Naive B cell (primary cell): ENCODE measurements at regions not wholly inside any gene's neighbourhood (a gene's known extent, or its start where the extent isn't known, plus 50 kb on each side); places are given as distances from the start of the nearest gene placed in this dataset.

Source experiments
- ATAC-seq, 2 donors: fragments of 150-1000 bp; cut with Tn5 transposase; 2 replicates each; pipeline ENCODE4 v1.10.0; 2021; ENCODE audit warnings: low read depth in 2 of 2, mild to moderate bottlenecking in 2 of 2, moderate library complexity in 2 of 2
- DNase-seq: peaks from one replicate; pipeline ENCODE4 v3.0.0; 2022
- H3K27ac Mint-ChIP-seq, 6 donors: one replicate each; pipeline ENCODE4 v1.8.0; 2020 to 2022; ENCODE audit warnings: mild to moderate bottlenecking in 6 of 6, mixed read lengths in 6 of 6, moderate library complexity in 5 of 6, inconsistent platforms in 2 of 6
- H3K27me3 Mint-ChIP-seq, 3 donors: one replicate each; pipeline ENCODE4 v1.8.0; 2021 to 2022; ENCODE audit warnings: mixed read lengths in 3 of 3, mild to moderate bottlenecking in 1 of 3
- H3K36me3 Mint-ChIP-seq, 2 donors: one replicate each; pipeline ENCODE4 v1.8.0; 2020 to 2022; ENCODE audit warnings: mixed read lengths in 2 of 2, inconsistent platforms in 1 of 2, mild to moderate bottlenecking in 1 of 2
- H3K4me1 Mint-ChIP-seq, 3 donors: one replicate each; pipeline ENCODE4 v1.8.0; 2020 to 2022; ENCODE audit warnings: mixed read lengths in 3 of 3, inconsistent platforms in 1 of 3, mild to moderate bottlenecking in 1 of 3, moderate library complexity in 1 of 3
- H3K4me3 Mint-ChIP-seq, 8 donors: one replicate each; pipeline ENCODE4 v1.8.0; 2020 to 2022; ENCODE audit warnings: mild to moderate bottlenecking in 8 of 8, mixed read lengths in 8 of 8, moderate library complexity in 8 of 8, inconsistent platforms in 2 of 8
- H3K9me3 Mint-ChIP-seq, 7 donors: one replicate each; pipeline ENCODE4 v1.8.0; 2020 to 2022; ENCODE audit warnings: mixed read lengths in 7 of 7, mild to moderate bottlenecking in 5 of 7, inconsistent platforms in 2 of 7, moderate library complexity in 1 of 7

GRCh38 chr6:4671587-4672115 is 104.6 kb upstream of the CDYL start:
- DNase-seq (no peak), ATAC-seq (no peak)
- Mint-ChIP-seq H3K4me3 (no peak overlapping the region), H3K4me1 (no peaks in the 10 kb centered on the region), H3K9me3 (no peaks in the 10 kb centered on the region), H3K36me3 (no peaks in the 10 kb centered on the region), H3K27ac (peak overlapping the region in 1 of 6 donors; percentile 11), H3K27me3 (peaks cover 0 to 28% (median 28%) of the 10 kb centered on the region in 3 donors)

DNA sequence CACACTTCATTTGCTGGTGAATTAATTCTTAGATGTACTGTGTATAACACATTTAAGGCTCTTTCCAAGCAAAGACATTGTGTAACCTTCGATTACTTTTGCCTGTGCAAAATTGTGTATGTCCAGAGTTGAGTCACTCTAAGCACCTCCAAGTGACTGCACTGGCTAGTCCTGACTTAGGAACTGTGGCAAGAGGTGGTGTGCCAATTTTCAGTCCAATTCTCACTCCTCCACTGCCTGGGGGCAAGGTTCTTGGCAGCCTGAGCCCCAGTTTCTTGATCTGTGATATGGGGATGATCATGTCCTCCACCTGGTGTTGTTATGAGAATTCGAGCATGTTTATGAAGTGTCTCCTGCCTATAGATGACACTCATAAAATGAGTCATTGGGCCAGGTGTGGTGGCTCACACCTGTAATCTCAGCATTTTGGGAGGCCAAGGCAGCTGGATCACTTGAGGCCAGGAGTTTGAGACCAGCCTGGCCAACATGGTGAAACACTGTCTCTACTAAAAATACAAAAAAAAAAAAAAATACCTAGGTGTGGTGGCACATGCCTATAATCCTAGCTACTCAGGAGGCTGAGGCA is 105.3 kb upstream of the CDYL start:
- Mint-ChIP-seq H3K27ac (no peak overlapping the region), H3K9me3 (no peaks in the 10 kb centered on the region), H3K36me3 (no peaks in the 10 kb centered on the region), H3K4me1 (no peaks in the 10 kb centered on the region), H3K4me3 (no peak overlapping the region), H3K27me3 (peaks cover 0 to 31% (median 28%) of the 10 kb centered on the region in 3 donors)
- ATAC-seq (no peak), DNase-seq (no peak)

DNA sequence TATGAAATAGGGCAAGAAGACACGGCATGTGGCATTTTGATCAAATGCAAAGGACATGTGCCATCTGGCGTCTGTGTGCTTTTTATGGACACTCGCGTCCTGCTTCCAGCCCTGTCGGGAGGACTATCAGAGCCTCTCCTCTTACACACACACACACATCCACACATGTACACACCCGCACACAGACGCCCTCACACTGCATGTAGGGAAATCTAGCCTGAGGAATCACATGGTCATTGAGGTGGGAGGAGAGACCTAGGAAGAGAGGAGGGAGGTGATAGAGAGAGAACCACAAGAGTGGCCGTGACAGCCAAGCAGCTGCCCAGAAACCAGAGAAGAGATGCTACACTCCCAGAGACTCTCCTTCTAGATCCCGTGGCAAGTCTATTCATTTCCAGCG is 105.9 kb upstream of the CDYL start:
- H3K4me1 Mint-ChIP-seq: no peaks in the 10 kb centered on the region
- no peak overlapping the region for H3K4me3 Mint-ChIP-seq
- no peak overlapping the region for H3K27ac Mint-ChIP-seq
- no peak for ATAC-seq
- H3K9me3 Mint-ChIP-seq: no peaks in the 10 kb centered on the region
- DNase-seq: no peak
- H3K27me3 Mint-ChIP-seq: peaks cover 0 to 35% (median 26%) of the 10 kb centered on the region in 3 donors
- no peaks in the 10 kb centered on the region for H3K36me3 Mint-ChIP-seq

DNA sequence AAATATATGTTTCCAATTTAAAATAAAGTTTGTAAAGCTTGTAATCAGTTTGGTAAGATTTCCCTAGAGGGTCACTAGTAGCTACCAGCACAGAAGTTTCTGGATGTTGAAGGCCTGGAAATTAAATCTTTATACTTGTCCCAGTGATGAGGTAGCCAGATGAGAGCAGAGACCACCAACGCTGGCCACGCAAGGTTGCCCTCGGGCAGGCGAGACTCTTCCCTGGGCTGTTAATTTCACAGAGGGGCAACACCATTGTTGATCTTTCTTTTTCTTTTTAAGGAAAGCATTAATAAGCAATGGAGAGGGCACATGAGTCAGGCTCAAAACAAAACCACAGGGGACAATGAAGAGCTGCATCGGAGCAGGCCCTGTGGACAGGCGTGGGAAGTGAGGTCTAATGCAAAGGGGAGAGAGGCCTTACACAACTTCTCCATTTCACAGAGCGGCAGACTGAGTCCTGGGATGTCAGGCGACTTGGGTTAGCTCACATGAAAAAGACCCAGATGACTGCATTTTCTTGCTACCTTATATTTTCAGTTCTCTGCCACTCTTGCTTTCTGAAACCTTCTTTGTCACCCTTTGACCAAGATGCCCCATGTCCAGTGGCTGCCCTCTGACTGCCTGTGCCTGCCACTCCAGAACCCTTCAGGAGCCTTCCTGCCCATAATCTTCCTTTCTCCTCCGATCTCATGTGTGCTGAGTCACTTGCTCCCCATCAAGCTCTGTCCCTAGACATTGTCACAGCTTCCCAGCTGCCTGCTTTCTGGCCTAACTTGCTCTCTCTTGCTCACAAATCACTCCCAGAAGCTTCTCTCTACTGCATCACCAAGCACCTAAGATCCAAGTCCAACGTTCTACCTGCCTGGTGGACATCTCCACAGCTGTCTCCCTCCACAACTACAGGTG is 107.7 kb upstream of the CDYL start:
- no peaks in the 10 kb centered on the region for H3K4me1 Mint-ChIP-seq
- H3K27ac Mint-ChIP-seq: no peak overlapping the region
- DNase-seq: no peak

DNA sequence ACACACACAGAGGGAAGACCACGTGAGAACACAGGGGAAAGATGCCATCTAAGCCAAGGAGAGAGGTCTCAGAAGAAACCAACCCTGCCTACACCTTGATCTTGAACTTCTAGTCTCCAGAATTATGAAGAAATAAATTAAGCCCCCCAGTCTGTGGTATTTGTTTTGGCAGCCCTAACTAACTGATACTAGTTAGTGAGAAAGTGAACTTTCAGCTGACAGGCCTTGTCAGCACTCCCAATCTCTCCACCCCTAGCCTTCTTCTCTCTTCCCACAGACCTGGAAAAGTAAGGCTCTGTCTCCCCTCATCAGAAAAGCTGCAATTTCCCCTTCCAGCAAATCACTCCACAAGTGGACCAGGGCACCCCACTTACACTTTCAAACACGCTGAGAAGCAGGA is 108.6 kb upstream of the CDYL start:
- Mint-ChIP-seq H3K4me1 (no peaks in the 10 kb centered on the region), H3K27me3 (peaks cover 5 to 40% (median 10%) of the 10 kb centered on the region in 3 donors), H3K27ac (peak overlapping the region in 1 of 6 donors; percentile 36)

More for the DNA sequence above, 107.7 kb upstream of the CDYL start:
- Mint-ChIP-seq H3K9me3 (peaks cover 0 to 3% (median 0%) of the 10 kb centered on the region in 7 donors), H3K27me3 (peaks cover 5 to 45% (median 16%) of the 10 kb centered on the region in 3 donors), H3K36me3 (no peaks in the 10 kb centered on the region), H3K4me3 (peak overlapping the region in 1 of 8 donors; percentile 64)
- ATAC-seq: no peak

DNA sequence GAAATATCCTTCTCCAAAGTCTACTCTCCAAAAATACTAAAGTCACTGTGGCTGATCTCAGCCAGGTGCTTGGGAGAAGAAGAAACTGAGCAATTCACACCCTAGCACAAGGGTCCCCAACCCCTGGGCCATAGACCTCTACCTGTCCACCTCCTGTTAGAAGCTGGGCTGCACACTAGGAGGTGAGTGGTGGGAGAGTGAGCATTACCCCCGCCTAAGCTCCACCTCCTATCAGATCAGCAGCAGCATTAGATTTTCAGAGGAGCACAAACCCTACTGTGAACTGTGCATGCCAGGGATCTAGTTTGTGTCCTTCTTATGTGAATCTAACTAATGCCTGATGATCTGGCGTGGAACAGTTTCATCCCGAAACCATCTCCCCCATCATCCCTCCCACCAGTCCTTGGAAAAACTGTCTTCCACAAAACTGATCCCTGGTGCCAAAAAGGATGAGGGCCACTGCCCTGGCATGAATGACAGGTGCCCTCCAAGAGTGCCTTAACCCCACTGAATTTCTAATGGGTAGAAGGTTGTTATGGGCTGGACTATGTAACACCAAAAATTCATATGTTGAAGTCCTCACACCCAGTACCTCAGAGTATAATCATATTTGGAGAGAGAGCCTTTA is 109.2 kb upstream of the CDYL start:
- DNase-seq: no peak
- no peaks in the 10 kb centered on the region for H3K4me1 Mint-ChIP-seq
- H3K27me3 Mint-ChIP-seq: peaks cover 5 to 34% (median 10%) of the 10 kb centered on the region in 3 donors
- peaks cover 0 to 3% (median 0%) of the 10 kb centered on the region in 7 donors for H3K9me3 Mint-ChIP-seq
- no peak overlapping the region for H3K4me3 Mint-ChIP-seq
- H3K27ac Mint-ChIP-seq: peak overlapping the region in 1 of 6 donors; percentile 36
- no peaks in the 10 kb centered on the region for H3K36me3 Mint-ChIP-seq
- no peak for ATAC-seq

More for the DNA sequence above, 108.6 kb upstream of the CDYL start:
- ATAC-seq (no peak), DNase-seq (no peak)
- H3K4me3 Mint-ChIP-seq: no peak overlapping the region
- no peaks in the 10 kb centered on the region for H3K36me3 Mint-ChIP-seq
- H3K9me3 Mint-ChIP-seq: peaks cover 0 to 3% (median 0%) of the 10 kb centered on the region in 7 donors

DNA sequence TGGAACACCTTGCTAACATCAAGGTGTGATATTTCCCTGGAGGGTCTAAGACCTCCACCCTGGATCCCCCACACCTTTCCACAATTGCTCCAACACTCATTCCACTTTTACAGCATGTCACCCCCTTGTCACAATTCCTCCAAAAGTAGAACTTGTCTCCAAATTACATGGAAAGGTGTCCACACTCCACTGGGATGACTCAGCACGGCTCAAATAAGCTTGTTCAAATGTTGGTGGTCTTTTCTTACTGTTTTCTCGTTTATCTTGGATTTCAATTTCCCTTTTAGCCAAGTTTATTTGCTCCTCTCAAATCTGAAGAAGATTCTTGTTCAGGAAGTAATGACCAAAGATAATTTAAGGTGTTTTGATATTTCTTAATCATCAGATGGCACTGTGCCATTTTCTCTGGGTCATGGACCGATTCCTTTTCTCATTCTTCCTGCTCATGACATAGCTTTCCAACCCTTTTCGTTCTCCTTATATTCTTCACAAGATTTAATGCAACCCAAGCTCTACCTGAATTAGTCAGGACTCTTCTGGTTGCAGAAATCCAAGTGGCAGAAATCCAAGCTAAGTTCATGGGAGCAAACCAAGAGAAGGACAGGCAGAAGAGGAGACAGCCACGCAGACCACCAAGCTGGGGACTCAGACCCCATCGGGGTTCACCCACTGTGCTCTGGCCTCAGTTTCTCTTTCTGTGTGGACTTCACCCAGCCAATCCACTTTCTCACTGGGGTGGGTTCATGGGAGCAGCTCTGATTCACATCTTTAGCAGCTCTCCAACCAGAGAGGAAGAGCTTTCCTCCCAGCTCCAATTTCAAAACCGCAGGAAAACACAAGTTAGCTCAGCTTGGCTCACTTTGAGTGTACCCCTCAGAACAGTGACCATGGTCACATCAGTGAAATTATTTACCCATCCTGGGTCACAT is 110.5 kb upstream of the CDYL start:
- H3K27ac Mint-ChIP-seq: peak overlapping the region in 1 of 6 donors; percentile 80
- H3K4me3 Mint-ChIP-seq: no peak overlapping the region
- ATAC-seq: no peak
- no peaks in the 10 kb centered on the region for H3K36me3 Mint-ChIP-seq
- no peaks in the 10 kb centered on the region for H3K4me1 Mint-ChIP-seq
- no peak for DNase-seq
- H3K9me3 Mint-ChIP-seq: peaks cover 0 to 3% (median 0%) of the 10 kb centered on the region in 7 donors
- H3K27me3 Mint-ChIP-seq: peaks cover 5 to 30% (median 18%) of the 10 kb centered on the region in 3 donors

DNA sequence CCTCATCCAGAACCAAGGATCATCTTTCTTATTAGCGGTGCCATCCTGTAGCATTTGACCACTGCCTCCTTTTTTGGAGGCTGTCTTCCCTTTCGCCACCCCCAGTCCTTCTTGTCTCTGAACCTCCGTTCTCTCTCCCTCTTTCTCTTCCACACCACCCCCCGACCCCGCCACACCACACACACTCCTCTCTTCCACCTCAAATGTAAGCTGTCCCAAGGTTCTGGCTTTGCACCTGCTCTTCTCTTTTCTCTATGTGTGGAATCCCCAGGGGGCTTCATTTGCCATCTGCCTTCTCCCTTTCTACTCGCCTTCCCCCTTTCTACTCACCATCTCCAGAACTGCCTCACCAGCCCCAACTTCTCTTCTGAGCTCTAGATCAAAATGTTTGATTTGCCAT is 111.3 kb upstream of the CDYL start:
- H3K4me1 Mint-ChIP-seq: no peaks in the 10 kb centered on the region
- H3K36me3 Mint-ChIP-seq: no peaks in the 10 kb centered on the region
- H3K4me3 Mint-ChIP-seq: no peak overlapping the region
- peaks cover 0 to 3% (median 0%) of the 10 kb centered on the region in 7 donors for H3K9me3 Mint-ChIP-seq
- no peak overlapping the region for H3K27ac Mint-ChIP-seq
- ATAC-seq (no peak), DNase-seq (no peak)
- H3K27me3 Mint-ChIP-seq: peaks cover 5 to 30% (median 16%) of the 10 kb centered on the region in 3 donors

DNA sequence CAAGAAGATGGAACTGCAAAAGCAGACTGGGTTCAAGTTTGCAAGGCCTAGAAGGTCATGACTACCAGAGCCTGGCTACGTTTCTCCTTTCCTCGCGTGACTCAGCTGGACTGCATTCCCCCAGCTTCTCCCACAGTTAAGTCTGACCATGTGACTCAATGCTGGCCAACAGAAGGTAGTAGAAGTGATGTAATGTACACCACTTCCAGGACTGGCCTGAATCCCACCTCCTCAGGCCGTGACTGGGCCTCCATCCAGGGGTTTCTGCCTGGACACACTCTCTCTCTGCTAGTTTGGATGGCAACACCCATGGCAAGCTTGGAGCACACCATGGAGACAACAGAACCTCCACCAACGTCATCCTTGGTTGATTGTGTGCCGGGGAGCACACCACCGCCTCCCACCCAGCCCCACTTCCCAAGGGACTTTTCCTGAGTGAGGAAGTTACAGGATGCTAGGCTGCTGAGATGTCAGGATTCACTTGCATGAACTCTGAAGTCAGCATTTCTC is 112.0 kb upstream of the CDYL start:
- Mint-ChIP-seq H3K36me3 (no peaks in the 10 kb centered on the region), H3K9me3 (peaks cover 0 to 3% (median 0%) of the 10 kb centered on the region in 7 donors), H3K4me3 (no peak overlapping the region), H3K27me3 (peaks cover 5 to 30% (median 16%) of the 10 kb centered on the region in 3 donors), H3K4me1 (no peaks in the 10 kb centered on the region), H3K27ac (no peak overlapping the region)
- DNase-seq (no peak), ATAC-seq (no peak)

GRCh38 chr6:4662886-4663285 is 113.3 kb upstream of the CDYL start:
- H3K27me3 Mint-ChIP-seq: peaks cover 5 to 39% (median 16%) of the 10 kb centered on the region in 3 donors
- no peak for ATAC-seq
- peaks cover 0 to 7% (median 0%) of the 10 kb centered on the region in 7 donors for H3K9me3 Mint-ChIP-seq
- H3K4me3 Mint-ChIP-seq: no peak overlapping the region
- no peaks in the 10 kb centered on the region for H3K36me3 Mint-ChIP-seq
- DNase-seq: no peak
- H3K27ac Mint-ChIP-seq: peak overlapping the region in 1 of 6 donors; percentile 5
- no peaks in the 10 kb centered on the region for H3K4me1 Mint-ChIP-seq

GRCh38 chr6:4661391-4661790 is 114.8 kb upstream of the CDYL start:
- H3K27me3 Mint-ChIP-seq: peaks cover 5 to 40% (median 10%) of the 10 kb centered on the region in 3 donors
- no peak for ATAC-seq
- H3K4me1 Mint-ChIP-seq: no peaks in the 10 kb centered on the region
- peaks cover 0 to 7% (median 0%) of the 10 kb centered on the region in 7 donors for H3K9me3 Mint-ChIP-seq
- DNase-seq: no peak
- H3K36me3 Mint-ChIP-seq: no peaks in the 10 kb centered on the region
- H3K27ac Mint-ChIP-seq: no peak overlapping the region
- H3K4me3 Mint-ChIP-seq: no peak overlapping the region
